ENCODE measurements at regions not wholly inside any gene's neighbourhood (a gene's known extent, or its start where the extent isn't known, plus 50 kb on each side); places are given as distances from the start of the nearest gene placed in this dataset.

- DNase-seq = no peak
These were observed 280.0 kb upstream of the EMCN start for GRCh38 chr4:100797791-100798190.

- no peak for DNase-seq
These were observed 279.5 kb upstream of the EMCN start for GRCh38 chr4:100797356-100797755.

GRCh38 chr4:100796332-100796731 lies 278.5 kb upstream of the EMCN start:
- DNase-seq = no peak

DNA sequence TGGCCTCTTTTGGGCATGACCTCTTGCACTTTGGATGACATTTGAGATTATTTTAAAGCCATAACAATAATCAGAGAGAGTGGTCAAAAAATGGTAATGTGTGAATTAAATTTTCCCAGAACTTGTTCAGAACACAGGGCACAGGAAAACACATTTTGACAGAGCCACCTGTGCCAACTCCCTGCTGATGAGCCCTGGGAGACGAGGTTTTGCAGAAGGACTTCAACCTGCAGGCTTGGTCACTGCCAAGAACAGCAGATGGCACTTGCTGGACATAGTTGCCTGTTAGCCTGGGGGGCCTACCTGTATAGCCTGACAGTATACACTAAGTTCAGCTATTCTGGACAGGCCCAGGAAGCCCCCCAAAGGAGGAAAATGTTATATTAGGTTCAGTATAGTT lies 277.8 kb upstream of the EMCN start:
- no peak for DNase-seq

DNA sequence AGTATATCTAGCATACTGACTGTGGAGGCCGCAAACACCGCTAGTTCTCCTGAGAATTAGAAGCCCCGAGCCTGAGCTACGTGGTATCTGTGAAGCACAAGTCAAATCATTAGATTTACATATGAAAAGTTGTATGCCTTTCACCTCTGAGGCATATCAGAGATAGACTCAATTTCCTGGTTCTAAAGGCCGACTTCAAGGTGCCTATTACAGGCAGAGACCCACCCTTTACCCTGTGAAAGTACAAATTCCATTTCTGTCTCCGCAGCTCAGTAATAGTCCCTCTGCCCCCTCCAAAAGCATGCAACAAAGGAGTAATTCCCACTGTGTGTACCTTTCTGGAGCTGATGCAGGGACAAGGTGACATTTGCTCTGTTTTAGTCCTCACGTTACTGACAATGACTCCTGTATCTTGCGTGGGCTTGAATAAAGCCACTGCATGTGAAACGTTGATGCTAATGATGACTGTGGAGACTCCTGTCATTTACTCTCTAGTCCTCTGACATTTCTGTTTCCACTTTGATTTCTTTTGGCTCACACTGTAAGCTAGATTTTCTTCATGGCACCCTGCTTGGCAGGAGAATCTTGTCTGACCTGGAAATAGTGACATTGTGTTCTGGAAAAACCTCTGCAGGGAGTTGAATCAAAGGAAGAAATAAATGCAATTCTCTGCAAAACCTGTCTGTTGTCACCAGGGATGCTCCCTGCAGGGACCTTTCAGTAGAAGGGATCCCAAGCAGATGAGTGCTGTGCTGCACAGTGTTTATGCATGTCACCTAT lies 273.2 kb upstream of the EMCN start:
- DNase-seq = no peak

DNA sequence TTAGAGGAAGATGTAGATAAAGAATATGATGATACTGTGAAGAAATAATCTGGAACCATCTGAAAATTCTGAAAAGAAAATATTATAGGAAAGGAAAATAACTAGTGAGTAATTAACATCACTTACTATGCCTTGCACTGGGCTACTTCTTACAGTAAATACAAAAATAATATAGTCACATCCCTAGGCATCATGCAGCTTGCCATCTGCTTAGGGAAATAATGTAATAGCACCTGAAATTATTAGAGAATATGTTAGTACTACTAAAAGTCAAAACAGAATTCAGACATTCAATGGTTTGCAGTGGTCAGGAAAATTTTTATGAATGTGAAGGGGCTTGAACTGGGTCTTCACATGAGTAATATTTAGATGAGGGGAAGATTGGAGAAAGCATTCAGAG lies 272.2 kb upstream of the EMCN start:
- DNase-seq = no peak

- no peak for DNase-seq
These were observed 268.7 kb upstream of the EMCN start for GRCh38 chr4:100786481-100786880.

DNA sequence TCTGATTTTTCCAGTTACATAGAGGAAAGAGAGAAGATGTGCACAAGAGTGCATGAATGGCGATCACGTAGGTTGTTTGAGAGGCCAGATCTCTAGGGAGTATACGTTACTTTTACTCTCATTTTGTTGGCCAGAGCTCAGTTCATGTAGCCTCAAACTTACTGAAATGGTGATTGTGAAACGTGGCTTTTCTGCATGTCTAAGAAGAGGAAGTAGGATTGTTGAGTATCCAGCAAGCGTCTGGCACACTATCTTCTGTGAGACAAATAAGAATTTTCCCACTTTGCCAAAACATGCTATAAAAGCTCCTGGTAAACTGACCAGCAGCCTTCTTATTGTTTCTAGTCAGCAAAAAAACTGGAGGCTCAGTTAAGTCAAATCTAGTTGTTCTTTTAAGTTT lies 264.5 kb upstream of the EMCN start:
- DNase-seq = no peak

GRCh38 chr4:100781435-100781834 lies 263.6 kb upstream of the EMCN start:
- DNase-seq = no peak

DNA sequence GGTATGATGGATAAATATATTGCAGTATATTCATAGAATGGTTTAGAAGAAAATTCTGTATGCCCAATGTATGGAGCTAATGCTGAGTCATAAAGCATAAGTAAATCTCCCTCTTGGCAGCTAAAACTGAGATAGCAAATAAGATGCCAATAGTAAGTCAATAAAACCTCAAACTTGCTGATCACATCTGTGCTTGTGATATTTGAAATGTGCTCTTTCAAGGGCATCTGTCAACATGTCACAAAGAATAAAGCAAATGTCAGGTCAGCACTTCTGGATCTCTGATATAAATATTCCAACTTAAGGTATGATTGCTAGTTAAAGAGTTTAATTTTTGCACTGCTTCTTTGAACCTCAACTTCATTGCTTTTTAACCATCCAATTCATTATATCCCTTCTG lies 262.3 kb upstream of the EMCN start:
- no peak for DNase-seq

GRCh38 chr4:100778431-100778830 lies 260.6 kb upstream of the EMCN start:
- DNase-seq = no peak

- DNase-seq = no peak
These were observed 244.9 kb upstream of the EMCN start for GRCh38 chr4:100762738-100763137.

DNA sequence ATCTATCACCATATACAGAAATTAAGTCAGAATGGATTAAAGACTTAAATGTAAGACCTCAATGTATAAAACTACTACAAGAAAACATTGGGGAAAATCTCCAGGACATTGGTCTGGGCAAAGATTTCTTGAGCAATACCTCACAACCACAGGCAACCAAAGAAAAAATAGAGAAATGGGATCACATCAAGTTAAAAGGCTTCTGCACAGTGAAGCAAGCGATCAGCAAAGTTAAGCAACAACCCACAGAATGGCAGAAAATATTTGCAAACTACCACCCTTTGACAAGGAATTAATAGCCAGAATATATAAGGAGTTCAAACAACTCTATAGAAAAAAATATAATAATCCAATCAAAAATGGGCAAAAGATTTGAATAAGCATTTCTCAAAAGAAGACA lies 236.9 kb upstream of the EMCN start:
- DNase-seq = no peak

- DNase-seq = no peak
These were observed 228.4 kb upstream of the EMCN start for GRCh38 chr4:100746141-100746739.

DNA sequence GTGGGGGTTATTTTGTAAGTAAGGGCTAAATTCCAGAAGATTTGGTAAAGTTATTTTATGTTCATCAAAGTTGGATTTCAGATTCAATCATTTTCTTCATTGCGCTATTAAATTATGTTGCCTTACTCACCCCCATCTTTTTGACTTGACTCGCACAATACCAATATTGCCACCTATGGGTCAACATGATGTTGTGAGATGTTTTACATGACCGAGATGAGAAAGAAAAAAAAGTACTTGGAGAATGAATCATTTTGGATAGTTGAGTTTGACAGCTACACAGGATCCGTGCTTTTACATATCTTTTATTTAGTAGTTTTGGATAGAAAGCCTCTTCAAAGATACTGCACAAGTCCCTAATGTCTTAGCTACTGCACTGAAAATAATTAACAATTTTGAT lies 224.2 kb upstream of the EMCN start:
- peak in 1 of 3 experiments; percentile 39 for DNase-seq

DNA sequence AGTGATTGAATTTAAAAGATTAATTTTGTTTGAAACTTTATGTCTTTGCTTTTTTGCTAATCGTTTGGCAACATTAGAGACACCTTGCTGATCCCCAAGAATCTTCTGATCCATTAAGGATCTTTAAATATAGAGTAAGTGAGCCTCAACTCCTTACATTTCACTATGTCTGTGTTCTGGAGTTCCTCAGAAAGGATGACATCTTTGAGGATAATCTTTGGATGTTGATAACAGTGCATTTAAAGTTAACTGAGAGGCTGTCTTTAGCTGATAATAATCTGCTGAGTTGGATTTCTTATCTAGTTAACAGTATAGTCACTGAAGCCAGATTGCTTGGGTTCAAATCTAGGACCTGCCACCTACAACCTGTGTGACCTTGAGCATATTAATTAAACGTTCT lies 221.6 kb upstream of the EMCN start:
- no peak for DNase-seq

DNA sequence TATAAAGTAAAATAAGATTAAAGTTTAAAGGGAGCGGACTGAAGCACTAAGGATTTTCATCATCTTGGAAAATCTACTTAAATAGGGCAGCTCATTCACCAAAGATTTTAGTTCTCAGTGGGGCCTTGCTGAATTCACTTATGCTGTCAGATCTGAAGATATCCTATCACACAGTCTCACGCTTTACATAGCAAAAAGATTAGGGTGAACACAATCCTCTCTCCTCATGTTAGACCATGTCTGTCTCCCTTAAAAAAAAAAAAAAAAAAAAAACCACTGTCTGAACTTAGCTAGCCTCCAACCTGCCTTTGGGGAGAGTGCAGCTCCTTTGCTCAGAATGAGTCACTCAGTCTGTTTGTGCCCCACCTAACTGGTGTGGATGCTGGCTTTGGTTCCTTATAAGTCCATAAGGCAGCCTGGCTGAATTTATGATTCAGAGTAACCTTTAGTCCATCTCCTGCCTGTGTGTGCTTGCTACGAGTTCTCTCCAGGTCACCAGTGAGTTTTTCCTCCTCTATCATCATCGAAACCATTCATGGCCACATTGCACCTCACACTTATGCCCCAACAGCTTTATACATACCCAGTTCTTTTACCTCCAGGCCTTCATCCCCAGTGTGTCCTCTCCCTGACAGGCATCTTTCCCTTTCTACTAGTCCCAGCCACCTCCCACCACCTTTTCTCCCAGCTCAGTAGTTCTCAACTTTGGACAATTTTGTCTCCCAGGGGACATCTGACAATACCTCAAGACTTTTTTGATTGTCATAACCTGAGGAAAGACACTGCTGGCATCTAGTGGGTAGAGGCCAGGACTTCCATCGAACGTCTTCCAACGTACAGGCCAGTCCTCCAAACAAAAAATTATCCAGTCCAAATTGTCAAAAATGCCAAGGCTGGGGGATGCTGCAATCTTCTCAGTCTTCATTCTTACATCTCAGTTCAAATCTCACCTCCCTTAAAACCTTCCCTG lies 220.7 kb upstream of the EMCN start:
- no peak for DNase-seq

- peak in 1 of 3 experiments; percentile 6 for DNase-seq
These were observed 219.0 kb upstream of the EMCN start for GRCh38 chr4:100736641-100737451.

- no peak for DNase-seq
These were observed 211.0 kb upstream of the EMCN start for GRCh38 chr4:100728861-100729260.

- no peak for DNase-seq
These were observed 205.1 kb upstream of the EMCN start for GRCh38 chr4:100722866-100723459.

GRCh38 chr4:100722133-100722532 lies 204.3 kb upstream of the EMCN start:
- DNase-seq = no peak

DNA sequence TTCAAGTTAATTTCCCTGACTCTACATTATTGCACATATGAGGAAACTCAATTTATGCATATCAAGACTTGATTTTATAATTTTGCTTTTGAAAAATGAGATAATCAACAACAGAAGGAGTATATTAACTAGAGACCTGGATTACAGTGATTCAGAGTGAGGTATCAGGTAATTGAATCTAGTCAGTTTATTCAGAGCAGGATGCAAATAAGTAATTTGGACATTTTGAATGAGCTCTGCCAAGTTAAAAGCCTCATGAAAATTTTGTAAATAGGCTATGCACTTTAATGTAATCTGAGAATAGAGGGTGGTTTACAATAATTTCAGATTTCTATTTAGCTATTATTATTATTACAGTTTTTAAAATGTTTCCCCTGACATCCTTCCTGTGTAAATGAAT lies 203.7 kb upstream of the EMCN start:
- no peak for DNase-seq
